GM19328 (cell line): ENCODE measurements at regions not wholly inside any gene's neighbourhood (a gene's known extent, or its start where the extent isn't known, plus 50 kb on each side); places are given as distances from the start of the nearest gene placed in this dataset.
"Not testable (repeated sequence)": the region's sequence is repeated elsewhere in the genome, so short reads cannot be mapped to it uniquely, and the experiment has no call there.

Experiments used
- ATAC-seq: cut with Tn5 transposase; IDR thresholded peaks from one replicate; pipeline ENCODE4 v1.9.1; 2021; ENCODE audit warnings: mild to moderate bottlenecking, moderate library complexity; ENCODE audit not compliant: unreplicated experiment

DNA sequence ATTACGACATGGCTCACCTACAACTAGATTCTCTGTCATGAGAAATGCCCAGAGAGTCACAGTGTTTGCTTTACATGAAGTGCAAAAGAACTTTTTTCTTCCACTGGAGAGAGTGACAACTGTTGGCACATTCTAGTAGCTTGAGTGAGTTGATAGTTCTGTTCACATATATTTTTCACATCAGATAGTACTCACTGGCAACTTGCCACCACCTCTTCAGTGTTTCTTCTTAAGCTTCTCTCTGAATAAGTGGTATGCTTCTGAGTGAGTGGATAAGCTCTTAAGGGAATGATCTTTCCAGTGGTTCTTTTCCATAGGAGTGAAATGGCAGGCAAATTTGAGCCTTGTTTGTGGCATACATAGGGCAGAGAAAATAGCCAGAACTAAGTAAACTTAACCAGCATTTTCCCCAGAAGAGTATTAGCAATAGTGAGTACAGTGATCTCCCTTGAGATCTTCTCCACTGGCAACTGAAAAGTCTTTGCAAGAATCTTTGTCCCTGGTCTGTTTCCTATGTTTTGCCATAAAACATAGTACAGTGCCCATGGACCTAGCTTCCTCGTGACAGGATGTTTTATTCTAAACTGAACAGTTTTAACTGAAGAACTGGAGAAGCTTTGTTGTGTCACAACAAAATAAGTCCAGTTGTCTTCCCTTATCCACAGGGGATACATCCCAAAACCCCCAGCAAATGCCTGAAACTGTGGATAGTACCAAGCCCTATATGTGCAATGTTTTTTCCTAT lies 125.4 kb upstream of the CDK13 start:
- no peak for ATAC-seq

DNA sequence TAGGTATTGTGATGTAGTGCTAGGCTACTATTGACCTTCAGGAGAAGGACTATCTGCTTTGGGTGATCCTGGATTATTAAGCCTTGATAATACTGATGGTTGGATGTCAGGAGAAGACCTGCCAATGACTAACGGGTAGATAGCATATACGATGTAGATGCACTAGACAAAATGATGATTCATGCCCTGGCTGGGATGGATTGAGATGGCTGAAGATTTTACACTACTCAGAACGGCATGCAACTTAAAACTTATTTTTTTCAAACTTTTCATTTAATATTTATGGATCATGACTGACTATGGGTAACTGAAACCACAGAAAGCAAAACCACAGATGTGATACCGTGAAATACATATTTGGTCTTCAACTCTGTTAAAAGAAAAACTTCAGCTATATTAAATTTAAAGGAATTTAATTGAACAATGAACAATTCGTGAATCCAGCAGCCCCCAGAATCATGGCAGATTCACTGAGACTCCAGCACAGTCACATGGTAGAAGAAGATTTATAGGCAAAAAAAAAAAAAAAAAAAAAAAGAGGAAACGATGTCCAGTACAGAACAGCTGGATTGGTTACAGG lies 124.6 kb upstream of the CDK13 start:
- ATAC-seq = no peak

DNA sequence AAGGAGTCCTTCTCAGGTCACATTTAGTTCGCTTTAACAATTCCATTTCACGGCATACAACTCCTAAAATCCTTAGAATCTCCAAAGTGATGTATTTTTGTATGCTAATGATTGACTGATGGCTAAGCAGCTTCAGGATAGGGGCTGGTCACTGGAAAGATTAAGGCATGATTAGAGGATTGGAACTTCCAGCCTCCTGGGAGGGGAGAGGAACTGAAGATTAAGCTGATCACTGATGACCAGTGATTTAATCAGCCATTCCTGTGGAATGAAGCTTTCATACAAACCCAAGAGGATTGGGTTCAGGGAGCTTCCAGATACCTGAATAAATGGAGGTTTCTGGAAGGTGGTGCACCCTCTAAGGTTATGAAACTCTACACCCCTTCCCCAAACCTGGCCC lies 123.9 kb upstream of the CDK13 start:
- ATAC-seq = no peak

DNA sequence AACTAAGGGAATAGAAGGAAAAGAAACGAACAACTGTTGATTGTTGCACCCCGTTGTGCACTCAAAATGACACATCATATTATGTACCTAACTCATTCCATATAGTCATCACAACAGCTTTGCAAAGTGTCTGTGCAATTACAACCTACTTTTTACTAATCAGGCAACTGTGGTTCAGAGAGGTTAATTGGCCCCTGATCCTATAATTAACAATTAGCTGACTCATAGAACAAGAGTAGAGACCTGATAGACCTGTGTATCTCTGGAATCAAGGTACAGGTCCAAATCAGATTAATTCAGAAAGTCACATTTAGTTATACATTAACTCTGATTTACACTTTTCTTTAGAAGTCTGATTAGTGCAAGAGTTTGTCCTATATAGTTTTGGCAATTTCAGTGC lies 122.5 kb upstream of the CDK13 start:
- no peak for ATAC-seq

DNA sequence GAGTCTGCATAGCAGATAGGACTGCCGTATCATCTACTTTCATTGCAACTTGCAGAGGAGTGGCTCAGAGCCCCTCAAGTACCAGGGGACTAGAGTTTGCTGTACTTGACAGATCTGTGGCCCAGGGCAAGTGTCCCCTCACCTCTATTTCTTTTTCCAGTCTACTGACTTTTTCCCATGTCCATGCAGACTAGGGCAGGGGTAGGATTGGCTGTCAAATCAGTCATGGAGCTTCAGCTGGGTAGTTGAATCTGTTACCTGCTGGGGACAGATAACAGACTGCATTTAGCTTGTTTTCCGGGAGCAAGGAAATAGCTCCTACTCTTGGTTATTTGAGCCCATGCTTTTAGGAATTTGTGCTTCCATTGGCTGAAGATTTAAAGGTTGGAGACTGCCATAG lies 121.0 kb upstream of the CDK13 start:
- no peak for ATAC-seq

DNA sequence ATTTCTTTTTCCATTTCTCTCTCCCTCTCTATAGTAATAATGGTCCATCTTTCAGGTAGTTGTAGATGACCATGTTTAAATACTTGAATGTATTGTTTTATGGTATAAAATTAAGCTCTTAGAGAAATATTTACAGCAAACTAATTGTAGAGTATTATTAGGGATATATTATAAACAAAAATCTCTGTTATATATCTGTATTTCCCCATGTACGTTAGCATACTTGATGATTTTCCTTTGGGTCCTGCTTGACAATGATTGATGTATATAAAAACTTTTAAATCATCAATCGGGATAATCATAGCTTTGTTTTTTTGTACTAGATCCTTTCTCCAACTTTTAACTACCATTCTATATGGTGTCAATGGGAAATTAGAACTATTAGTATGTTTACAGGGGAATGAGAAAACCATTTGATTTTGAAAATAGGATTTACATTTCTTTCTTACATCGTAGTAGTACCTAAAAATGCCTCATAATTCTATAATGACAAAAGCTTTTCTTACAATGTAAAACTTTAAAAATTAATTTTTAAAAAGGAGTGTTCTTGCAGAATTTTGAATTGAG lies 117.5 kb upstream of the CDK13 start:
- no peak for ATAC-seq

DNA sequence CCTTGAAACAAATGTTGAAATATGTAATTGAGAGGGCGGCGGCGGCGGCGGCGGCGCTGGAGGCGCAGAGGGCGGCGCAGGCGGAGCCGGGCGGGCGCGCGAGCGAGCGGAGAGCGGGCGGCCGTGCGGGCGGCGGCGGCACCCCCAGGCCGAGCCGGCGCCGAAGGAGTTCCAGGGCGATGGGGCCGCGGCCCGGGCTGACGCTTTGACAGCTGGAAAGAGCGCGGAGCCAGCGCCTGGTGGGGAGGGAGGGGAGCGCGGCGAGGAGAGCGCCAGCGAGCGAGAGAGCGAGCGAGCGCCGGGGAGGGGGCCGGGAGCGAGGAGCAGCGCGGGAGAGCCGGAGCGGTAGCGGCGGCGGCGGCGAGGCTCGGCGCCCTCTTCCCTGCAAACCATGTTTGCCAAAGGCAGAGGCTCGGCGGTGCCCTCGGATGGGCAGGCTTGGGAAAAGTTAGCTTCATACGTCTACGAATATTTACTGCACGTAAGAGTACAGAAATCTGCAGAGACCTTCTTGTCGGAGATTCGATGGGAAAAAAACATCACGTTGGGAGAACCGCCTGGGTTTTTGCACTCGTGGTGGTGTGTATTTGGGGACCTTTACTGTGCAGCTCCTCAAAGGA lies 116.8 kb upstream of the CDK13 start:
- not testable (repeated sequence) for ATAC-seq

DNA sequence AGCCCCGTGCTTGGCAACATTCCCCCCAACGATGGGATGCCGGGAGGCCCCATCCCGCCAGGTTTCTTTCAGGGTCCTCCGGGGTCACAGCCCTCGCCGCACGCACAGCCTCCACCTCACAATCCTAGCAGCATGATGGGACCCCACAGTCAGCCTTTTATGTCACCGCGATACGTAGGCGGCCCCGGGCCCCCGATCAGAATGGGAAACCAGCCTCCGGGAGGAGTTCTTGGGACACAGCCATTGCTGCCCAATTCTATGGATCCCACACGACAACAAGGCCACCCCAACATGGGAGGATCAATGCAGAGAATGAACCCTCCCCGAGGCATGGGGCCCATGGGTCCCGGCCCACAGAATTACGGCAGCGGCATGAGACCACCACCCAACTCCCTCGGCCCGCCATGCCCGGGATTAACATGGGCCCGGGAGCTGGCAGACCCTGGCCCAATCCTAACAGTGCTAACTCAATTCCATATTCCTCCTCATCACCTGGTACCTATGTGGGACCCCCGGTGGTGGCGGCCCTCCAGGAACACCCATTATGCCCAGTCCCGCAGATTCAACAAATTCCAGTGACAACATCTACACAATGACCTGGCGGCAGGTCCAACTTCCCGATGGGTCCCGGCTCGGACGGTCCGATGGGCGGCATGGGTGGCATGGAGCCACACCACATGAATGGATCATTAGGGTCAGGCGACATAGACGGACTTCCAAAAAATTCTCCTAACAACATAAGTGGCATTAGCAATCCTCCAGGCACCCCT lies 116.0 kb upstream of the CDK13 start:
- ATAC-seq = not testable (repeated sequence)

DNA sequence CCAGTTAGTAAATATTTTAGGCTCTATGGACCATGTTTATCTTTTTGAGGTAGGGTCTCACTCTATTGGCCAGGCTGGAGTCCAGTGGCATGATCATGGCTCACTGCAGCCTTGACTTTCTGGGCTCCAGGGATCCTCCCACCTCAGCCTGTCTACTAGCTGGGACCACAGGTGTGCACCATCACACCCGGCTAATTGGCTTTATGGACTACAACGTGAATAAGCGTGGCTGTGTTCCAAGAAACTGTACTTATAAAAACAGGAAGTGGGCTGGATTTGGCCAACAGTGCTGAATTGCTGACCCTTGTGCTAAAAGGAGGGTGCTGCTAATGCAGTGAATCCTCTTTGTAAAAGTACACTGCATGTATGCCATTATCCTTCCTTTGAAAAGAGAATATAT lies 111.7 kb upstream of the CDK13 start:
- ATAC-seq = no peak

DNA sequence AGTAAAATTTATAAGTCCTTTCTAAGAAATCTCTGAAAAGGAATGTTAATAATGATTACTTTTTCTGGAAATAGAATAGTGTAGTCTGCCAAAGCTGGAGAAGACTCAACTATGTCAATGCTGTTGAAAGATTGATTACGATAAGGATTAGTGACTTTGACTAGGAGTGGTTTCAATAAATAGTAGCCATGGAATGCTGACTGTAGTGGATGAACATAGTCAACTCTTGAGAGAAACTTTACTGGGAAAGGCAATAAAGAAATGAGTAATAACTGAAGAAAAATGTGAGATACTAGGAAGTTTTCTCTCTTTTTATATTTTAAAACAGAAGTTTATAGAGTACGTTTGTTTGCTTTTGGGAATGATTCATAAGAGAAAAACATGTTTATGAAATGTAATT lies 105.0 kb upstream of the CDK13 start:
- no peak for ATAC-seq

DNA sequence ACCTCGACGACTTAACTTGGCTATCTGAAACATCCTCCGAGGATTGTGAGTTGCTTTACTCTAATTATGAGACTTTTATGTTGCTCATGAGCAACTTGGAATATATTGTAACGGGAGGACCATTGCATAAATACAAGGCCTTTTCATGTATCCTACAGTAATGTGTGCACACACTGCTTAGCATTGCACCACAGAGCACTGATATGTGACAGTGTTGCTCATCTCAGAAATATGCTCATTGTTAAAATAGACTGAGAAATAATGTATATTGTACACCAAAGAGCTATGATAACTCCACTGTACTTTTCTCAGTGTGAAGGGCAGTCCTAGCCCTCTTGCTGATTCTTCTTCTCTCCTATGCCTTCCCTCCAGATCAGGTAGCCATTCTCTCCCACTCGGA lies 102.8 kb upstream of the CDK13 start:
- no peak for ATAC-seq

DNA sequence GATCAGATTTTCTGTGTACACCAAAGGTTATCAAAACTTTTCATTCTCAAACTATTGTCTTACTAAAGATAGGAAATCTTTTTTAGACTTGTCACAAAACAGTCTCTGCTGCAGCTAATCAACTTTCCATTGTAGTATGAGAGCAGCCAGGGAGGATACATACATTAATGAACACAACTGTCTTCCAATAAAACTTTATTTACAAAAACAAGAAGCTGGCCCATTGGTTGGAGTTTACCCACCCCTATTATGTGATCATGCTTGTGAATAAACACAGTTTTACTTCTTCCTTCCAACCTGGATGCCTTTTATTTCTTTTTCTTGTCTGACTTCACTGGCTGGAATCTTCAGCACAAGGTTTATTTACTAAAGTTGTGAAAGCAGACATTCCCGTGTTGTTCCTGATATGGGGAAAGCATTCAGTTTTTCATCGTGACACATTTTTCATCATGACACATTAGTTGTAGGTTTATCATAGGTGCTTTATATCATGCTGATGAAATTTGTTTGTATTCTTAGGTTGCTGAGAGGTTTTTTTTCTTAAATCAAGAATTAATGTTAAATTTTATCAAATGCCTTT lies 98.5 kb upstream of the CDK13 start:
- ATAC-seq = no peak

DNA sequence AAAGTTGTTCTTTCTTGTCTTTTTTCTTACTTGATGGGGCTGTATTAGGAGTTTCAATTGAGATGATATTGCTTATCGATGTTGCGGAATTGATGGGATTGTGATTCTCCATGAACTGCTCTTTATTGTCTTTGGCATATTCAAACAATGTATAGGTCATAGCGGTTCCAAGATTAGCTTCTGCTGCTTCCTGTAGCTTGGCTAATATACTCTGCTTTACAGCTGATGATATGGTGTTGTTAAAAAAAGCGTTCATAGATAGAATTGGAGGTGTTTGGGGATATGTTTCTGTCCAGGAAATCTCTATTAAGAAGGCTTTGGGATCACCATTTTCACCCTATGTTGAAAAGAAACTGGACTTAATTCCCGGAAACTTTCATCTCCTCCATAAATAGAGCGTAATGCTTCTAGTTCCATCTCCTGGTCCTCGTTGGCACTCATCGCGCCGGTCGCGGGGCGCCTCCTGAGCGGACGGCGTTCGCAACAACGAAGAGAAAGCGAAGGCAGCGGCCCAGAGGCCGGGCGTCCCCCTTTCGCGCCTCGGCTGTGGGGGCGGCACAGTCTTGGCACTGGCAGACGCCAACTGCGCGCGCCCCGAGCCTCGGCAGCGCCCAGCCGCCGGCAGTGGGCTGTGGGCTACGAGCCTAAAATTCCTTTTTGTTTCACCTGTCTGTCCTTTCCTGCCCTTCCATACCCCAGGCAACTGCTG lies 95.3 kb upstream of the CDK13 start:
- ATAC-seq = peak; percentile 47

DNA sequence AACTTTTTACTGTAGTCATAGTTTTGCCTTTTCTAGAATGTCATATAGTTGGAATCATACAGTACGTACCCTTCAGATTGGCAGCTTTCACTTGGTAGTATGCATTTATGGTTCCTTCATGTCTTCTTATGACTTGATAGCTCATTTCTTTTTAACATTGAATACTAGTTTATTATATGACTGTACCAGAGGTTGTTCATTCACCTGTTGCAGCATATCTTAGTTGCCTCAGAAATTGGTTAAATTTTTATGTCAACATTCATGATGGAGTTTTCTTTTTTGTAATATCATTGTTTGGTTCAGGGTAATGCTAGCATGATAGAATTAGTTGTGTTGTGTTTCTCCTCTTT lies 94.8 kb upstream of the CDK13 start:
- ATAC-seq = peak; percentile 2

DNA sequence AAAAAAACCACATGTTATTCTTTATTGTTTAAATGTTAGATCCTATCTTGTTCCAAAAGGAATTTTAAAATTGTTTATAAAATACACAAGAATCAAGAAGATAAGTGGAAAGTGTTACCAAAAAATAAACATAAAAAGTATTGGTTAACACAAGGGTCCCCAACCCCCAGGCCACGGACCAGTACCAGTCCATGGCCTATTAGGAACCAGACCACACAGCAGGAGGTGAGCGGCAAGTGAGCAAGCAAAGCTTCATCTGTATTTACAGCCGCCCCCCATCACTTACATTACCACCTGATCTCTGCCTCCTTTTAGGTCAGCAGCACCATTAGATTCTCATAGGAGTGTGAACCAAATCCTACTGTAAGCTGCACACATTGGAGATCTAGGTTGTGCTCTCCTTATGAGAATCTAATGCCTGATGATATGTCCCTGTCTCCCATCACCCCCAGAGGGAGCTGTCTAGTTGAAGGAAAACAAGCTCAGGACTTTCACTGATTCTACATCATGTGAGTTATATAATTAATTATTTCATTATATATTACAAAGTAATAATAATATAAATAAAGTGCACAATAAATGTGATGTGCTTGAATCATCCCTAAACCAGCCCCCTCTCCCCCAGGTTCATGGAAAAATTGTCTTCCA lies 86.3 kb upstream of the CDK13 start:
- ATAC-seq = not testable (repeated sequence)

DNA sequence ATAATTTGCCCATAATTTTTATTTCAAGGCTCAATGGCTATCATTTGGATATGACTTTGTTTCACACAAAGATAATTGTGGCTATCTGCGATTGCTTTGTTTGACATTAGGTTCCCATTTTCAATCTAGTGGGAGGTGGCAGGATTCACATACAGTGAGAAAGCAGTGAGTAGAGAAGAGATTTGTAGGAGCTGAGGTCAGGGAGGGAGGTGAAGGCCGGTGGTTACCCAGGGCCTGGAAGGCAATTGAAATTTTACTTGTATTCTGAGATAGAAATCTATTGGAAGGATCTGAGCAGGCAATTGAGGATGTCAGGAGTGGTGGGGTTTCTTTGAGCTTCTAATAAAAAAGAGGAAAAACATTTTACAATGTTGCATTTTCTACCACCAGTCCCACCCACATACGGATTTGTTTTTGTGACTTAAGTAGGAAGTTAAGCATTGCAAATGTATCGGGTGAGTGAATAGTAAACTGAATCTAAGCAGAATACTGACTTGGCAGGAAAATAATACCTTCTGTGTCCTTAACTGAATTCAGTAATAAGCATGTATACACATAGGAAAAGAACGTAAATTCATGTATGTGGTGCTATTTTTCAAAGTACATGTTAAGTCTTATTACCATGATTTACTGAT lies 80.1 kb upstream of the CDK13 start:
- not testable (repeated sequence) for ATAC-seq

DNA sequence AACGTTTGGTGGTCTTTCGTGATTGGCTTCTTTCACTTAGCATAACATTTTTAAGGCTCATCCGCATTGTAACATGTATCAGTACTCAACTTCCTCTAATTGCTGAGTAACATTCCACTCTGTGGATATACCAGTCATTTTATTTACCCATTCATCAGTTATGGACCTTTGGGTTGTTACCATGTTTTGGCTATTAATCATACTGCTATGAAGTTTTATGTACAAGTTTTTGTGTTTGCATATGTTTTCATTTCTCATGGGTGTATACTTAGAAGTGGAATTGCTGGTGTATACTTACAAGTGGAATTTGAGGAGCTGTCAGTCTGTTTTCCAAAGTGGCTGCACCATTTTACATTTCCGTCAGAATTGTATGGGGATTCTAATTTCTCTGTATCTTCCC lies 78.4 kb upstream of the CDK13 start:
- ATAC-seq = not testable (repeated sequence)

DNA sequence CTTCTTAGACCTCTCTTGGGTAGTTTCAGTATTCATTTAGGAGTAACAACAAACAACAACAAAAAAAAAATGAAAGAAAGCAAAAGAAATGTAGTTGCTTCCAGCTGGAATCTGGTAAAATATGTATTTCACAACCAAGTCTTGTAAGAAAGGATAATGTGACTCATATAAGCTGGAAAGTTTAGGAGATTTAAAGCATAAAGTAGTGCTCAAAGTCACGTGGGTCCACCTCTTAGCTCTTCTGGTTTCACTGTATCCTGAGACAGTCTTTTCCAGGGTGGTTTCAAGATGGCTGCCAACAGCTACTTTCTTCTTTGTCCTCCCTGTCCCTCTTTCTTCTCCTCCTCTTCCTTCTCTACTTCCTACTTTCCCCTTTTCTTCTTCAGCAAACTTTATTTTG lies 69.5 kb upstream of the CDK13 start:
- no peak for ATAC-seq

DNA sequence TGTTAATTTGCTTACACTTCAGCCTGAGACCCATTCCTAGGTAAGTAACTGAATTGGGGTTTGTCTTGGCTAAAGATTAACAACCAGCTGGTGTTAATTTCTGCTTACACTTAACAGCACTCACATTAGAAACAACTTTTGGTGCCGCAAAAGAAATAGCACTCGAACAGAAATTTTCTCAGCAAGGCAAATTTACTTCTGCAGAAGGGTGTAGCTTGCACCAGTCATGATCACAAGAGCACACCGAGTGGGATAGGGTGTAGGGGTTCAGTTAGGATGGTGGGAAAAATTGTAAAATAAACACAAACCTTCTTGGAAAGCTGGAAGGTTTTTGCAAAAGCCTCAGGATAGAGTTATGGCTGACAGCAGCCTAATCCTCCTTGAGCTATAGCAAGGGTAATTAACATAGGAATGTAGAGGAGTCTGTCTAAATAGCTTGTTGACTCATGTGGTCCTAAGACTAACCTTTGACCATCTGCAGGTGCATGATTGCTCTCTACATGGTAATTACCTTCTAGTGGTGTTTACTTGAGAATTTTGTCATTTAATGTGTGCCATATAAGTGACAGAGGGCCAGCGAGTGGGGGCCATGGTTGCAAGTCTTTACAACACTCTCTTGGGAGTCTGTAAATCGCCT lies 67.8 kb upstream of the CDK13 start:
- ATAC-seq = no peak
